Heart left ventricle (tissue), 16 donors: ENCODE measurements at regions not wholly inside any gene's neighbourhood (a gene's known extent, or its start where the extent isn't known, plus 50 kb on each side); places are given as distances from the start of the nearest gene placed in this dataset.

Experiments used
- ATAC-seq, 4 donors: fragments of 200-7000 bp; cut with Tn5 transposase; one replicate each; pipeline ENCODE4 v1.9.1; 2020 to 2022; ENCODE audit warnings: moderate library complexity in 4 of 4, mild to moderate bottlenecking in 3 of 4, moderate number of reproducible peaks in 1 of 4
- DNase-seq, 5 donors: peaks; one replicate each; pipeline ENCODE4 v3.0.0-alpha.2; 2020
- H3K27ac ChIP-seq, 12 donors: fragments of 200-600 bp; sonication (generic) in 4 of 12; one replicate each; pipeline versions ENCODE4 v1.5.0 to v1.8.0; 2016 to 2022; ENCODE audit warnings: mild to moderate bottlenecking in 2 of 12
- H3K27me3 ChIP-seq, 9 donors: fragments of 200-600 bp; sonication (generic) in 2 of 9; one replicate each; pipeline versions ENCODE4 v1.5.1 to v1.8.0; 2016 to 2022; ENCODE audit warnings: mild to moderate bottlenecking in 3 of 9
- H3K36me3 ChIP-seq, 9 donors: fragments of 200-600 bp; sonication (generic) in 2 of 9; one replicate each; pipeline versions ENCODE4 v1.5.0 to v1.8.0; 2018 to 2022; ENCODE audit warnings: mild to moderate bottlenecking in 2 of 9
- H3K4me1 ChIP-seq, 12 donors: fragments of 200-600 bp; sonication (generic) in 4 of 12; one replicate each; pipeline versions ENCODE4 v1.5.0 to v1.8.0; 2016 to 2022; ENCODE audit warnings: mild to moderate bottlenecking in 3 of 12
- H3K4me3 ChIP-seq, 12 donors: fragments of 200-600 bp; sonication (generic) in 4 of 12; one replicate each; pipeline versions ENCODE4 v1.5.0 to v1.8.0; 2017 to 2022; ENCODE audit warnings: mild to moderate bottlenecking in 9 of 12, moderate library complexity in 4 of 12
- H3K9me3 ChIP-seq, 12 donors: fragments of 200-600 bp; sonication (generic) in 4 of 12; one replicate each; pipeline versions ENCODE4 v1.5.0 to v1.8.0; 2016 to 2022; ENCODE audit warnings: mild to moderate bottlenecking in 1 of 12
- CTCF ChIP-seq, 12 donors: fragments of 200-600 bp; sonication (generic) in 4 of 12; IDR thresholded peaks; one replicate each; pipeline versions ENCODE4 v1.5.0 to v1.8.0; 2018 to 2022; ENCODE audit warnings: antibody characterized with exemption in 12 of 12, mild to moderate bottlenecking in 5 of 12
- POLR2A ChIP-seq, 2 donors: fragments of 450-650 bp; IDR thresholded peaks; one replicate each; pipeline ENCODE4 v1.6.1; 2017; ENCODE audit warnings: antibody characterized with exemption in 2 of 2, mild to moderate bottlenecking in 2 of 2, moderate library complexity in 2 of 2
- WGBS, 4 donors: extraction: QIAGEN DNeasy Blood & Tissue Kit in 2 of 4; methylation state at CpG; one replicate each; pipeline versions ENCODE4 v1.1.5 to v1.1.7; 2013 to 2018; 5-methylcytosine and 5-hydroxymethylcytosine counted together
- intact Hi-C, 10 donors: fragments of 100-400 bp; cut with DNase I; formaldehyde crosslinking; loops; one replicate each; pipeline versions ENCODE4 v1.11.1 to v1.14.2; 2022
- donor health status: ischemic (EF 13 %, LVEDD 7.1; RV severe dilation, severe dysfunction).
- donor health status: healthy with polysubstance abuse.
- donor health status: DM: no; HTN: yes; CAD: no.
- donor health status: DM: no; HTN: no; CAD: no.
- donor health status: ischemic (EF 25% LVEDD 6.9; RV normal size, moderate dysfunction).
- donor health status: ischemic (EF 25% LVEDD 5.7; RV mildly dilated, moderate dysfunction).
- donor health status: healthy.
- donor health status: DM: yes; HTN: yes; CAD: no.
- donor health status: ischemic (EF 35%, LVEDD 5.7; RV mildly dilated, moderate dysfunction).
- donor health status: nonischemic (EF 11% LVEDD 7.7; RV severe dilation, severe dysfunction).
- donor health status: DM: yes; HTN: yes; CAD: no.
- donor health status: PGD.
- donor health status: ischemic (EF 29% LVEDD 5.4; RV normal size, mild dysfunction).
- donor health status: nonischemic (EF 23%, LVEDD 6.1; RV moderate dilation, normal function).

- no peak for ATAC-seq
- 56 to 60% (median 57%) methylated on average over 3 of the region's 3 CpGs for WGBS, 4 donors
- no peaks in the 10 kb centered on the region for H3K4me1 ChIP-seq
- no peaks in the 10 kb centered on the region for H3K36me3 ChIP-seq
- H3K4me3 ChIP-seq = no peak overlapping the region
- DNase-seq = no peak
- TF ChIP-seq POLR2A (IDR thresholded peaks at IDR 0.05) (no peak), CTCF (IDR thresholded peaks at IDR 0.05) (no peak)
- intact Hi-C loops = no loop called here
- peaks cover 0 to 22% (median 6%) of the 10 kb centered on the region in 12 donors for H3K9me3 ChIP-seq
- H3K27me3 ChIP-seq = peaks cover 0 to 18% (median 0%) of the 10 kb centered on the region in 9 donors
- H3K27ac ChIP-seq = no peak overlapping the region
Measured at GRCh38 chr7:26993816-26994810, 101.7 kb downstream of the HOXA1 start.

GRCh38 chr7:26992670-26993069 lies 103.1 kb downstream of the HOXA1 start:
- Histone ChIP-seq H3K4me3 (no peak overlapping the region), H3K36me3 (no peaks in the 10 kb centered on the region), H3K4me1 (no peaks in the 10 kb centered on the region), H3K27ac (no peak overlapping the region), H3K27me3 (peaks cover 0 to 18% (median 0%) of the 10 kb centered on the region in 9 donors), H3K9me3 (peaks cover 0 to 7% (median 0%) of the 10 kb centered on the region in 12 donors)
- no peak for DNase-seq
- TF ChIP-seq CTCF (IDR thresholded peaks at IDR 0.05) = no peak
- no peak for TF ChIP-seq POLR2A (IDR thresholded peaks at IDR 0.05)
- WGBS, 4 donors = 80 to 84% (median 82%) methylated on average over 7 of the region's 7 CpGs
- intact Hi-C loops = no loop called here
- ATAC-seq = no peak

- no peak overlapping the region for H3K4me3 ChIP-seq
- 81 to 86% (median 85%) methylated on average over 6 of the region's 6 CpGs for WGBS, 4 donors
- no peak overlapping the region for H3K27ac ChIP-seq
- TF ChIP-seq CTCF (IDR thresholded peaks at IDR 0.05) (no peak), POLR2A (IDR thresholded peaks at IDR 0.05) (no peak)
- no peaks in the 10 kb centered on the region for H3K9me3 ChIP-seq
- ATAC-seq (no peak), DNase-seq (no peak)
- H3K4me1 ChIP-seq = no peaks in the 10 kb centered on the region
- no peaks in the 10 kb centered on the region for H3K36me3 ChIP-seq
- H3K27me3 ChIP-seq = peaks cover 0 to 15% (median 0%) of the 10 kb centered on the region in 9 donors
- intact Hi-C loops = no loop called here
Measured at GRCh38 chr7:26991796-26992195, 104.0 kb downstream of the HOXA1 start.

- no peaks in the 10 kb centered on the region for H3K4me1 ChIP-seq
- no peaks in the 10 kb centered on the region for H3K36me3 ChIP-seq
- WGBS, 4 donors = 62 to 67% (median 64%) methylated on average over 3 of the region's 3 CpGs
- no peaks in the 10 kb centered on the region for H3K9me3 ChIP-seq
- ATAC-seq (no peak), DNase-seq (no peak)
- intact Hi-C loops = no loop called here
- H3K27me3 ChIP-seq = peaks cover 0 to 6% (median 0%) of the 10 kb centered on the region in 9 donors
- no peak overlapping the region for H3K27ac ChIP-seq
- no peak overlapping the region for H3K4me3 ChIP-seq
- TF ChIP-seq POLR2A (IDR thresholded peaks at IDR 0.05) (no peak), CTCF (IDR thresholded peaks at IDR 0.05) (no peak)
Measured at GRCh38 chr7:26989897-26990670, 105.7 kb downstream of the HOXA1 start.
